NCI-H774 (cell line): ENCODE measurements at regions not wholly inside any gene's neighbourhood (a gene's known extent, or its start where the extent isn't known, plus 50 kb on each side); places are given as distances from the start of the nearest gene placed in this dataset.

ENCODE experiments used
- DNase-seq: peaks from one replicate; lab custom pipeline; 2025; lab: John Stamatoyannopoulos, UW

DNA sequence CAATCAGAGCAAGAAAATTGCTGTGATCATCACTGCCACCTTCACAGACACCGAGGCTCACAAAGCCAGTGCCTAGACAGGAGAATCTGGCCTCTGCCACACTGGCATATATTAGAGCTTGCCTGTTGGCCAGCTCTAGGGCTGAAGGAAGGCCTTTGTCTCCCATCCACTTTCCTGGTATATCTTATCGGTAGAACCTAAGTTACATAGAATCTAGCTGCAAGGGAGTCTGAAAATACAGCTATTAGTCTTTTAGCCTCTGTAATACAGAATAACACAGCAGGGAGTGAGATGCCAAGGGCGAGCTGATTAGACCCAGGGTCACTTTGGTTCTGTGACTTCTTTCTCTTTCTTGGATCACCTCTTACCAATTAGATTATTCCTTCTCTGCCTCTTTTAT lies 154.9 kb upstream of the KL start:
- no peak for DNase-seq

DNA sequence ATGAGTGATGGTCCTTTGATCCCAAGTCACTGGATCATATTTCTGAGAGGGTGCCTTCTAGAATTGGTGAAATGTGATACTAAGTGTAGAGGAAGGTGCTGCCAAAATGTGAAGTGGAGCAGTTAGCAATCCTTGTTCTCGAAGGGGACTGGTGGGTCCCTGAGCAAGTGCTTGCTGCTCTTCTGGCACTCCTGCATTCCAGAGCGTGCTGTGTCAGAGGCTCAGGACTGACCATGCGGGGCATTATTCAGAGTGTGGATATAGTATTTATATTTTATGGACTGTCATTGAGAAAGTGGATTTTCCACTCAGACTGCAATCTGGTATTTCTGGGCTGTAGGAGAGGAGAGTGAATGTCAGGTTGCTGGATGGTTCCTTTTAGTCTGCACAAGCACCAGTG lies 152.6 kb upstream of the KL start:
- DNase-seq, result no peak

DNA sequence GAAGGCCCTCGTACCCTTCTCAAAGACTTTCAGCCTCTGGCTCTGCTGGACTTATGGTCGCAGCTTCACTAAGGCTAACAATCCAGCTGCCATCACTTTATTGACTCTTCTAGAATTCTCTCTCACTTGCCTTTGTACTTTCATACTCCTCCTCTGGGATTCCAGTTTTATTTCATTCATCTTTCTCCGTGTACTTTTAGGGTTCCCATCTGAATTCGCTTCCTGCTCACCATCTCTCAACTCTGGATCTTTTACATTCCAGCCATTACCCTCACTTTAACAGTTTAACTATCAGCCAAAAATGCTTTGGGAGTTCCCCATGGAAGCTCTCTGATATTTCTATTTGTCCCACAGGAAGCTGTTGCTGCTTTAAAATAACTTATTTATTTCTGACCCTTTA lies 149.3 kb upstream of the KL start:
- DNase-seq, result no peak

DNA sequence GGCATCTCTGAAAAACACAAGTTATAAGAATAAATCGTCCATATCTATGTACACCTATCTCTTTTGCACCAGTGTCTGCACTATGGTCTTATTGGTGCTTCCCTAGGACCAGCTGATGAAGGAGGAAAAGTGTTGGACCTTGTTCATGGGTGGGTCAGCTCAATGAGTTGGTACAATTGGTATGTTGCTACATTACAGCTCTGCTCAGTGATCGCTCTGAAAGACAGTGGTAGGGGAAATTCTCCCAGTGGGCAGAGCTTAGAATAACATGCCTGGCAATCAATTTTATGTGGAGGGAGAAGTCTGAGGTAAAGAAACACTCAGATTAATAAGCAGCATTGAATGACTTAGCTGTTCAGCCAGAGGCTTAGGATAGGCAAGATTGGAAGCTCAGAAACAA lies 138.7 kb upstream of the KL start:
- DNase-seq, result no peak

DNA sequence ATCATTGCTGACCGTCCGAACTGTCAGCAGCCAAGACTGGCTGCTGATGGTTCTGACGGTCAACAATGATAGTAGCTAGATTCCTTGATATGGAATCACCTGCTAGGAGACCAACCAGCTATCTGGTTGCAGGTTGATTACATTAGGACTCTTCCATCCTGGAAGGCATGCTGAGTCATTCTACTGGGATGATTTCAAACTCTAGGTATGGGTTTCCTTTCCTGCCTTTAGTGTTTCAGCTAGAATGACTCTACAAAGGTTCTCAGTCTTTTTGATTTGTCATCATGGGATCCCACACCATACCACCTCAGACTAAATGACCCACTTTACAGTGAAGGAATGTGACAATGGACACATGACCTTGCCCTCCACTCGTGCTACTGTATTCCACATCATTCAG lies 138.1 kb upstream of the KL start:
- DNase-seq, result no peak

DNA sequence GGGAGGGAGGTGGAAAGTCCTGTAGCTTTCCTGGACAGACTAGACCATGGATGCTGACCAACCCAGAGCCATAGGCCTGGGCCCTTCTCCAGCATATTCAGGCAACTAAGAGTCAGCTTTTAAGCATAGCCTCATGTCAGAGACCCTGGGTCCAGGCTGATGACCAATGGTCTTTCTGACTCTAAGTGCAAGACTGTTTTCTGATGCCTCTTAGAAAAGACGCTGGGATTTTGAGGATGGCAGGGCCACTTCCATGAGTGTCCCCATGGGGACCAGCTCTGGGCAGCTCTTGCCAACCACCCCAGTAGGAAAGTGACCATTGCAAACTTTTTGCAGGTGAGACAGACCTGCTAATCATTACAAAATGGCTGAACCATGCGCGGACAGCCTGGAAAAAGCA lies 135.6 kb upstream of the KL start:
- no peak for DNase-seq

DNA sequence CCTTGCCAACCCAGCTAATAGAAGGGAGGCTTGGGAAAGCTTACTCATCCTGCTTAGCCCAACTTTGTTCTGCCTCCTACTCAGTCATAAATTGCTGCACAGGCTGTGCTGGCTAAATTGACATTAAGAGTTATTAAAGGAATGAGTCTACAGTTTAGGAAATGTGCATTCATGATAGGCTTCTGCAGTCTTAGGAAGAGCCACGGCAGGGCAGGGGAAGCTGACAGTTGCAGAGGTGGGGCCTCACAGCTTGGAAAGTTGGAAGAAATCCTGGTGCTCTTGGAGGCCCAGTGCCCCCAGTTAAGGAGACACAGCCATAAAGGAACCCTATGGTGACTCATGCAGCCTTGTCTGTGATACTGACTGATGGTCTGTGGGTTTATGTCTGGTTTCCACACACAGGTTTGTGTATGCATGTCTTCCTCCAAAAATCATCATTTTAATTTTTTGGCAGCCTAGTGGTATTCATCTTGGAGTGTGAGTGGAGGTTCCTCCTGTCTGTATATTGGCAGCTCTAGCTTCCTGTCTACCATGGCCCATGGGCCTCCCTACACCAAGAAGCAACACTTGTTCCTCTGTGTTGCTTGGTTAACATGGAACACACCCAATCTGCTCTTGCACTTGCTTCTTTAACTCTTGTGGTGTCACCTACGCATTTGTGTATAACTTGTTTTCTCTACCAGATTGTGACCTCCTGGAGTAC lies 135.0 kb upstream of the KL start:
- no peak for DNase-seq

DNA sequence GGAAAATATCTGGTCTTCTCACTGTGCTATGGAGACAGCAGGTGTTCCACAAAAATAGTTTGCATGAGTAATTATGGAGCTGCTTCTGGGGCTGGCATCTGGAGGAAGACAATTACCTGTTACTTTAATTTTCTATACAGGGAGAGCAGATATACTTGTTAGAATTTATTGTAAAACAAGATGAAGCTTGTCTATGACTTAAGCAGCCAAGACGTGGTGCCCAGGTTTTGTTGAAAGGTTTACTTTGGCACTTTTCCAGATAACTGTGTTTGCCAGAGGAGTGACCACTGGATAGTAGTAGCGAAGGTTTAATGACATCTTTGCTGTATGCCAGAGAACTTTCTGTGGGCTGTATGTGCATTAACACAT lies 134.5 kb upstream of the KL start:
- DNase-seq, result peak; percentile 2

DNA sequence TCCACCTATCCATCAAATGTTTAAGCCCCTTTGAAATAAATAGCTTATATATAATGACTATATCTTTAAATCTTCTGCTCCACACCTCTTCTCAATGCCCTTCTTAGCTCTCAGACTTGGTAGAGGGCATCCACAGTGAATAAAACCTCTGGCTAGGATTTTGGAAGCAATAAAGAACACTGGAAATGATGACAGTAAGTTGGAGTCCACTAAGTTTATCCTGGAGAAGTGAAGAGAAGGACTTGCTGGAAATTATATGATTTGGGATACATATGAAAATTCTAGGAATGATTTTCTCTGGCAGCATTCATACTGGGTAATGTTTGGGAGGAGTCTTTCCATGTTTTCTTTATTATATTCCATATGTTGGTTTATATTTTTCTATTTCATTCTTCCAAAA lies 133.5 kb upstream of the KL start:
- DNase-seq, result no peak

DNA sequence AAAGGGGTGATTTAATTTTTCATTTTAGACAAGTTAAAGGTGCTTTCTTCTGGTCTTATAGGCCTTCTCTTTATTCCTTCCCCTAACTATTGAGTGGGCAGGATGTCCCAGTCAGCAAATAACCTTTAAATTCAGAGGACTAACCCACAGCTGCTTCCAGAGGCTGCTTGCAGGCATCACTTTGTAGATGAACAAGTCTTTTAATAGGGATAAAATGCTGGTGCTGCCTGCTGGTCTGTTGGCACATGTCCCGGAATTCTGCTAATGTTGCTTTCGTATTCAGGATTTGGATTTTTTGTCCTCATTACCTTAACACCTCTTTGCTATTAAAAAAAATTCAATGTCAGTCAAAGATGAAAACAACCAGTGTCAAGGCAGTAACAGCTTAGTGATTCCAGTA lies 132.7 kb upstream of the KL start:
- peak; percentile 25 for DNase-seq

DNA sequence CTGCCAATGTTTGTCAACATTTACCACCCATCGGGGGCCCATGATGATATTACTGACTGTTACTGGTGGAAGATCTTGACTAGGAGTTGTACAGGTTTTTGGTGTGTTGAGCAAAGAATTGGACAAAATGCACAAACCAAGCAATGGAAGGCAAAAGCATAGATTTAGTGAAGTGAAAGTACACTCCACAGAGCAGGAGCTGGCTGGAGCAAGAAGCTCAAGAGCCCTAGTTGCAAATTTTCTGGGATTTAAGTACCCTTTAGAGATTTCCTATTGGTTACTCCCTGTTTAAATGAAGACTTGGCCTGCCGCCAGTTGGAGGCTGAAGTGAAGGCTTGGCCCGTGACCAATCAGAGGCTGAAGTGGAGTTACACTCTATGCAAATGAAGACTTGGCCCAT lies 128.6 kb upstream of the KL start:
- DNase-seq, result no peak

DNA sequence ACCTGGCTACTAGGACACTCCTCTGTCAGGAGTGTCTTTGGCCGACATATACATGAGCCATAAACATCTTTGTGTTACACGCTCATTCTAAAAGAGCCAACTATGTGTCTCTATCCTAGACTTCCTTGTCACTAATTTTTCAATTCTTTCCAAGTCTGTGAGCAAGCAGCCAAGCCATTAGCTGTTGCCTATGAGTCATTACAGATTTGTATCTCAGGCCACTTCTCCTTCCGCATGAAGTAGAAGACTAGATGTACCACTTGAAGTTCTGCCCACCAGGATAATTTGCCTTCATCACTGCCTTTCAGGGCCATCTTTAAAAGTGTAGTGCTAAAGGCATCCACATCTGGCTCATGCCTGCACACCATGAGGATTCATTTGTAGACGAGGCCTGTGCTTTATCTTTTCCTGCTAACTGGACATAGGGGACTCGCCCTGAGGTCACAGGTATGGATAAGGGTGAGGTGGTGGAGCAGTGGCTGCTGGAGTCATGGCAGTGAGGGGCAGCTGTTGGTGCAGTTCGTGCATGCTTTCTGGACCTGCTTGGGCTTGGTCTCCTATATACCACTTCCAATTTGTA lies 126.1 kb upstream of the KL start:
- DNase-seq, result no peak

DNA sequence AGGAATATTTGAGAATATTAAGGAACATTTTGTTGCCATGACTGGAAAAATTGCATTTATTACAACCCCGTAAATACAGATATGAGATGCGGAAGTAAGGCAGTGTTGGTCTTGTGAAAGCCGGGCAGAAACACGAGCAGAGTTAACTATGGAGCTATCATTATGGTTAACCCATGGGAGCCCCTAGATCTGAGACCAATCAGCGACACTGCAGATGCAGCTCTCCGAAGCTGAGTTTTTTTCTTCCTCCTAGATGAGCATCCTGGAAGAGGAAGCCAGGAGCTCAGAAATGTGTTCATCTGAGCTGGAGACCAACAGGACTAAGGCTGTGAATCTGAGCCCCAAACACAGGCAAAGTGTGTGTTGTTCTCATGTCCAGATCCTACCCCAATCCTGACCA lies 123.0 kb upstream of the KL start:
- DNase-seq, result no peak

DNA sequence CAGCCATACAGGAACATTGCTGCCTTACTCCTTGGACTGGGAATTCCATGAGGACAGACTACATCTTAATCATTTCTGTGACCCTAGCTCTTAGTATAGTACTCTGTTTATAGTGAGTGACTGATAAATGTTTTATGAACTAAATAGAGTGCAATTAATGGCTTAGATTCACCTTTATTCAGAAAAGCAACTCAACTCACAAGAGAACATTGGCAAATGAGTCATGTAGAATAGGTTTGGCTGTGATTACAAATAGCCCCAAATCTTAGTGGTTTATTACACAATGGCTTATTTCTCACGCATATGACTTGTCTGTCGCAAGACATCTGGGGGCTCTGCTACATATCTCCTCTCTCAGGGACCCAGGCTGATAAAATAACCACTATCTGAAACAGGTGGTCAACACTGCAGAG lies 121.6 kb upstream of the KL start:
- no peak for DNase-seq

DNA sequence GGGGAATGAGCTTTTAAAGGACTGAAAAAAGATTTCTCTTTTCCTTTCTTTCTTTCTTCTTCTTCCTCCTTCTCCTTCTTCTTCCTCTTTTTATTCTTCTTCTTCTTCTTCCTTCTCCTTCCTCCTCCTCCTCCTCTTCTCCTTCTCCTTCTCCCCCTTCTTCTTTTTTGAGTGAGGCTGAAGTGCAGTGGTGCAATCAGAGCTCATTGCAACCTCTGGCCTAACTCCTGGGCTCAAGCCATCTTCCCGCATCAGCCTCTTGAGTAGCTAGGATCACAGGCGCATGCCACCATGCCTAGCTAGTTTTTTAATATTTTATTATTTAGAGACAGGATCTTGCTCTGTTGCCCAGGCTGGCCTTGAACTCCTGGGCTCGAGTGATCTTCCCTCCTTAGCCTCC lies 120.9 kb upstream of the KL start:
- DNase-seq, result no peak

DNA sequence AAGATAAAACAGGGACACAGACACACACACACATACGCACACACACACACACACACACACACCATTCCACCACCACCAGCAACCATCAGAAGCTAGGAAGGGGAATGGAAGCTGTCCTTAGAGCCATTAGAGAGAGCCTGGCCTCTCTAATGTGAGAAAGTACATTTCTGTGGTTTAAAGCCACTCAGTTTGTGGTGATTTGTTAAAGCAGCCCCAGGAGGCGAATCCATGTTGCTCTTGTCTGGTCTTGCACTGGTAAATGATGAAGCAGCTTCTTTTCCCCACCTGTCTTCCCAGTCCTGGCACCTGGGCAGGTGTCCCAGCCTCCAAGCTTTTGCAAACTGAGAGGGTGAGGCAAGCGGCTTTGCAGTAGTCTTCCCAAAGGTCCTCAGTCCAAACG lies 118.9 kb upstream of the KL start:
- no peak for DNase-seq

DNA sequence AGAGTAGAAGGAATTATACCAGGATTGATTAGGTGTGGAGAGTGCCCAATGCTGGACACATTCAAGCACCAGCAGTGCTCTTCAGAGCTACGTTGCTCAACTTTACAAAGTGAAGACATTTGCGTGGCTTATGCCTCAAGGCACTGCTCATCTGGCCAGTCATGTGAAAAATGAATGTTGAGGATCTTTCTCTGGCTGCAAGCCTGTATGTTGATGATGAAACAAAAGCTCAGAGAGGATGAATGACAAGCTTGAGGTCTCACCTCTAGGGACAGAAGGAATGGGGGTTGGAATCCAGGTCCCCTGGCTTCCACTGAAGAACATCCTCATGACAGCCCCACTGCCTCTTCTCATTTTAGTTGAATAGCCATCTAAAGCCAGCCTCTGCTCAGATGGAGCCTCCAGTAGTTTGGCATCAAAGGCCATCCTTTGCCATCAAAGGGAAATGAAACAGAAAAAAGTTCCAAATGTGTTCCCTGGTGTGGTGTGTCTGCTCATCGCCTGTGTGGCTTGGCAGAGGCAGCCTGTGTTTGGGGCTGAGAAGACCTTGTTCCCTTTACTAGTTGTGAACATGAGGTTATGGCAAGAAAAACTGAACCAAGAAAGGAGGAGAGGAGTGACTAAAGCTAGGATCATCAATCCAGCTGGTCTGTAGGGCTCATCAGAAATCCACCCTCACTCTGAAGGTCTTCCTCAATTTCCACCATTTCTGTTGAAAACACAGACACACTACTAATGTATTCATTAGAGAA lies 114.0 kb upstream of the KL start:
- DNase-seq, result no peak

DNA sequence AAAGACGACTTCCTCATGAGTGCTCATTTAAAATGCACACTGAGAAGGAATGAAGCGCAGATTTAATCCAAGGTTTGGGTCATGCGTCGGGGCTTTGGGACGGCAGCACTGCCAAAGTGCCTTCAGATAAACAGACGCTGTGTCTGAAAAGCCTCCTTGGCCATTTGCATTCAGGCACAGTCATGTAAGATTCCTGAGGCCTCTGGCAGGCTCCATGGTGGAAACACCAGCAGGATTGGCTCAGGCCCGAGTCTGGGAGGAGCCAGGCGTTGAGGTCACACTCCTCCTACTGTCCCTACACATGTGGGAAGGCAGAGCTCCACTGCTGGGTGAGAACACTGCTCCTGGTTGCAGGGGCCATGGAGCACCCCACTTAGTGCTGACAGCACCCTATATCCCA lies 113.3 kb upstream of the KL start:
- no peak for DNase-seq

DNA sequence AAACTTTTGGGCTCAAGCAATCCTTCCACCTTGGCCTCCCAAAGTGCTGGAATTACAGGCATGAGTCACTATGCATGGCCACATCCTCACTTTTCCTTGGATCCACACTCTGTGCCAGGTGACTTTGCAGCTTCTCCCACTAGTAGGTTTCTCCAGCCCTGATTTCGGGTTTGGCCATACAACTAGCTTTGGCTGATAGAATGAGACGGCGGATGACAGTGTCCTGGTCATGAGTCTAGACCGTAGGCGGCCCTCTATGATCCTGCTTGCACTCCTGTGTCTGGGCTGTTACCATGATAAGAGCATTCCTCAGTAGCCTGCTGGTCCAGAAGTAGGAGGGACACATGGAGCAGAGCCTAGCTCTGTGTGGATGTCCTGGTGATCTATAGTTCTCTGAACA lies 112.5 kb upstream of the KL start:
- DNase-seq, result no peak

DNA sequence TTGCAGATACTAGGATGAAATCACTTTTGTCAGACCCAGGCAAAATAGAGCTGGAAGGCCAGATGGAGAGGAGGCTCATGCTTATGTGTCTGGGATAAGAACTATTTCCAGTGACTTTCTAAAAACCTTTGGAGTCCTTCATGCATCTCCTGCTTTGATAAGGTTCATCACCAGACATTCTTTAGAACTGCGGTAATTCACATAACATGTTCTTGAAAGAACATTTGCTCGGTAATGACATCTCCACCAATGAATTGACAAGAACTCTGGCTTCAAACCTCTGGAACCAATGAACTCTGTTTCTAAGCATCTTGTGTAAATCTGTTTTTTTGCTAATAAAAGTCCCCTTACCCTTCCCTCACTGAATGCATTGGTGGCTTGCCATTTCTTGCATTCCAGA lies 112.0 kb upstream of the KL start:
- DNase-seq, result no peak

DNA sequence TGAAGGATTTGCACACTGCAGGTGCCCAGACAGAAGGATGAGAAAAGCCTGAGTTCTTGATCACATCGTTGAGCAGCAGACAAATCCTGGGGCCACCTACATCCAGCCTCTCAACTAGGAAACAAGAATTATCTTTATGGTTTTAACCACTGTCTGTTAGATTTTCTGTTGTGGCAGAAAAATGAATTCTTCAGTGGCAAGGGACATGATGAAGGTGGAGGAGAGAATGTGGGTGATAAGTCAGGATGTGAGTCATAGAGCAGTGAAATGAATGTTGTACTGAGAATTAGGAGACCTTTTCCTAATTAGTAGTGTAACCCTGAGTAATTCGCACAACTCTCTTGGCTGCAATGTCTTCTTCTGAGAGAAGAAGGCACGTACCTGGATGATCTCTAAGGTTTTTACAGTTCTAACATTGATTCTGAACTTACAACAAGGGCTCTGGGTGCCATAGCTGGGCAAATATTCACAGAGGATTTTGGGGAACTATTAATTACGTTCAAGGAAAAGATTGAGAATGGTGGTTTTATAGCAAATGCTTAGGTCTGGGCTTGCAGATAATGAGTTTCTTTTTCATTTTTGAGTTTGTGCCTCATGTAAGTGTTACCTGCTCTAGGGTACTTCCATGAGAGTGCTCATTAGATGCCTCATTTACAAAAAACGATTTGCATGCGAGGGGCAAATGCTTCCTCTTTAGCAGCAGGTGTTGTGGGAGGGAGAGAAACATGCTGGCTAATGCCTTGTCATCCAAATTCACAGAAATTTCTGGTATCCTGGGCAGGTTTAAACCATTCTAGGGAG lies 111.0 kb upstream of the KL start:
- DNase-seq, result no peak

DNA sequence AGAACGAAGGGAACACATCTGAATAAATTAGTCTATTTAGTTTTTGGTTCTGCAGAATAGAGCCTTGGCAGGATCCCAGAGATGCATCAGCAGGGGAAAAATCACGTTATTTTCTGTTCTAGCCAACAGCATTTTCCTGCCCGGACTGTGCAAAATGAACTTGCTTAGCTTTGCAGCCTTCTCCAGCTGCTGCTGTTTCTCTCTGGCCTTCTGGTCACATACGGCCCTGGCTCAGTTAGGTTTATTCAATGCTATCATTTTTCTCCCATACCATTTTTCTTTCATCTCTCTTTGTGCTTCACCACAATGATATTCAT lies 110.4 kb upstream of the KL start:
- DNase-seq, result no peak

DNA sequence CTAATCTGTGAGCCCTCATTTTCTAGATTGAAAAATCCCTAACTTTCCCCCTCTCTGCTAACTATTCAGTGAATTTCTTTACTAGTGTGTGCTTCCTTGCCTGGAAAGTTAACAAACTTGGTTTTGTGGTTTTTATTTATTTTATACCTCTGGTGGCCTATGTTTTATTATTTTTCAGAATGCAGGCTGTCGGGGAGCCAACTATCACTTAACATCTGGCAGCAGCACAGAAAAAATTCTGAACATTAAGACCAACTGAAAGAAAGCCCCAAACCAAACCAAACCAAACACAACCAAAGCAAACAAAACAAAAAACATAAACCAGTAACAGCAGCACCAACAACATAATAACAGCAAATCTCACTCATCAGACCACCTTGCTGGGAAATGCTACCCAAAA lies 109.0 kb upstream of the KL start:
- DNase-seq, result no peak
